ENCODE measurements at regions not wholly inside any gene's neighbourhood (a gene's known extent, or its start where the extent isn't known, plus 50 kb on each side); places are given as distances from the start of the nearest gene placed in this dataset.
A peak's percentile ranks its signal among the peaks of the same experiment; 100 is the strongest.

DNA sequence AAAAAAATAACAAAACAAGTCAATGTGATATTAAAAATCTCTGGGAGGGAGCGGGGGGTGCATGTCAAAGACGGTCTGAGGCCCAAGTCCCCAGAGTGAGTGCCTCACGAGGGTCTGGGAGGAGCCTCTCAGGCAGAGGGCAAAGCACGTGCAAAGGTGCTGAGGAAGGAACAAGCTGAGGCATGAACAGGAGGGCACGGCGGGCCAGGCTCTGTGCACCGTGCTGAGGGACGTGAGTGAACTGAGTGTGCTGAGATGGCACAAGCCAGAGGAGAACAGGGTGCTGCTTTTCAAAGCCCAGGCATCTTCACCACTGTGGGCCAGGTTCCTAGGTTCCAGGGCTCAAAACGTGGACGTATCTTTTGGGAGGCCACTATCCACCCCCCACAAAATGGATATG, 142.1 kb upstream of the PHACTR3 start:
- DNase-seq: no peak
- Histone ChIP-seq H3K9me3 (ENCODE audit: severe bottlenecking) (no peaks in the 10 kb centered on the region), H3K36me3 (no peaks in the 10 kb centered on the region), H3K27ac (no peak overlapping the region), H3K27me3 (ENCODE audit: insufficient read depth, low read depth, severe bottlenecking) (no peaks in the 10 kb centered on the region), H3K4me3 (ENCODE audit: low read depth, low read length) (no peak overlapping the region)
- TF ChIP-seq, protein P1, sequence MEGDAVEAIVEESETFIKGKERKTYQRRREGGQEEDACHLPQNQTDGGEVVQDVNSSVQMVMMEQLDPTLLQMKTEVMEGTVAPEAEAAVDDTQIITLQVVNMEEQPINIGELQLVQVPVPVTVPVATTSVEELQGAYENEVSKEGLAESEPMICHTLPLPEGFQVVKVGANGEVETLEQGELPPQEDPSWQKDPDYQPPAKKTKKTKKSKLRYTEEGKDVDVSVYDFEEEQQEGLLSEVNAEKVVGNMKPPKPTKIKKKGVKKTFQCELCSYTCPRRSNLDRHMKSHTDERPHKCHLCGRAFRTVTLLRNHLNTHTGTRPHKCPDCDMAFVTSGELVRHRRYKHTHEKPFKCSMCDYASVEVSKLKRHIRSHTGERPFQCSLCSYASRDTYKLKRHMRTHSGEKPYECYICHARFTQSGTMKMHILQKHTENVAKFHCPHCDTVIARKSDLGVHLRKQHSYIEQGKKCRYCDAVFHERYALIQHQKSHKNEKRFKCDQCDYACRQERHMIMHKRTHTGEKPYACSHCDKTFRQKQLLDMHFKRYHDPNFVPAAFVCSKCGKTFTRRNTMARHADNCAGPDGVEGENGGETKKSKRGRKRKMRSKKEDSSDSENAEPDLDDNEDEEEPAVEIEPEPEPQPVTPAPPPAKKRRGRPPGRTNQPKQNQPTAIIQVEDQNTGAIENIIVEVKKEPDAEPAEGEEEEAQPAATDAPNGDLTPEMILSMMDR (IDR thresholded peaks at IDR 0.05; ENCODE audit: low read depth, low read length): no peak

DNA sequence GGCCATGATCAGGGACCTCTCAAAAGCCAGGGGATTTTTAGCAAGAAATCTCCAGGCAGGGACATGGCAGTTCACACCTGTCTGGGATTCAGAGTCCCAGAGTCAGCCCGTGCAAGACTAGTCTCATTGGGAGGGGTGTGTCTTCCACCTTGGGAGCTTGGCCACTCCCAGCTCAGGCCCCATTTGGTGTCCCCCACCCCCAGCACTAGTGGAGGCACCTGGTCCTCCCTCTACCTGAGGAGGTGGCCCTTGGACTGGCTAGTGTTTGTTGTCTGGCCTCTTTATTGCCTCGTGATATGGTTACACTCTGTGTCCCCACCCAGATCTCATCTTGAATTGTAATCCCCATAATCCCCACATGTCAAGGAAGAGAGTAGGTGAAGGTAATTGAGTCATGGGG, 140.8 kb upstream of the PHACTR3 start:
- no peaks in the 10 kb centered on the region for H3K36me3 ChIP-seq
- peak overlapping the region; percentile 43 for H3K27ac ChIP-seq
- no peaks in the 10 kb centered on the region for H3K27me3 ChIP-seq (ENCODE audit: insufficient read depth, low read depth, severe bottlenecking)
- TF ChIP-seq, protein P1 (IDR thresholded peaks at IDR 0.05; ENCODE audit: low read depth, low read length): no peak
- DNase-seq: peak; percentile 16
- H3K4me3 ChIP-seq (ENCODE audit: low read depth, low read length): no peak overlapping the region
- H3K9me3 ChIP-seq (ENCODE audit: severe bottlenecking): no peaks in the 10 kb centered on the region

DNA sequence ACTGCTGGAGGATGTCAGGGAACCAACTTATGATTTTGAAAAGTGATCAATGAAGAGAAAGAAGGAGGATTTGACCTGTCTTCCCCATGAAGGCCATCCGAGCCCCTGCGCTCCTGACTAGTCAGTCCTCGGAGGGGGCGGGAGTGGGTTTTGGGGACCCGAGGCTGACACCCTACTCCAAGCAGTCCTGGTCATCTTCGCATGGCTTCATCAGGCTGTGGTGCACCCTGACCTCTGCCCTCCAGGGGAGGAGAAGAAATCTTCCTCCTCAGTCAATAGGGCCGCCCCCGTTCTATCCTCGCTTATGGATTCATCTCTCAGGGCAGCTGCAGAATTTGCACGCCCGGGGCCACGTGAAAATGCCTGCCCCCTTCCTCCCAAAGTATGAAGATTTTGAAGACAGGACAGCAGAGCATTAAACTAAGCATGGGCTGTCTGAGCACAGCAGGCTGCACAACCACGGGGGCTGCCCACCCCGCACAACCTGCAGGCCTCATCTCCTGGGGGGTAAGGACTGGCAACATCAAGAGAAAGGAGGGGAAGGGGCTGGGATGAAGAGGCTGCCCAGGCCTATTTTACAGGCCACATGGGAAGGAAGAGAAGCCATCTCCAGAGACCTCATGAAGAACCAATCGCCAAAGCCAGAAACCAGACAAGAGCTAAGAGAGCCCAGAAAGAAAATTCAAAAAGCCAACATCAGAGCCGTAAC, 138.1 kb upstream of the PHACTR3 start:
- H3K4me3 ChIP-seq (ENCODE audit: low read depth, low read length): no peak overlapping the region
- no peaks in the 10 kb centered on the region for H3K36me3 ChIP-seq
- DNase-seq: no peak
- H3K9me3 ChIP-seq (ENCODE audit: severe bottlenecking): no peaks in the 10 kb centered on the region
- TF ChIP-seq, protein P1 (IDR thresholded peaks at IDR 0.05; ENCODE audit: low read depth, low read length): no peak
- no peak overlapping the region for H3K27ac ChIP-seq
- H3K27me3 ChIP-seq (ENCODE audit: insufficient read depth, low read depth, severe bottlenecking): no peaks in the 10 kb centered on the region

DNA sequence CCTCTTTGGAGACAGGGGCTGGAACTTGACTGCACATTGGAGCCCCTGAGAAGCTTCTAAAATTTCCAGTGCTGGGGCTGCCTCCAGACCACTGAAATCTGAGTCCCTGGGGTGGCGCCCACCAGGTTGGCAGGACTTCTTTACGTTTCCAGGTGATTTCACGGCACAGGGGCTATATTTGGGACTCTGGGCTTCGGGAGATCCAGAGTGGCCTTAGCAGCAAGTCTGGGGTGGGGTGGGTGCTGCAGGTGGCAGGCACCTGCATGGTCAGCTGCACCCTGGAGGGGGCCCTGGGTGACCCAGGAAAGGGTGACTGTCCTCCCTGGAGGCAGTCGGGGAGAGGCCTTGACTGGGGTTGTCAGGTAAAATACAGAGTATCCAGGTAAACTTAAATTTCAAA, 135.5 kb upstream of the PHACTR3 start:
- TF ChIP-seq, protein P1 (IDR thresholded peaks at IDR 0.05; ENCODE audit: low read depth, low read length): no peak
- no peak overlapping the region for H3K27ac ChIP-seq
- H3K36me3 ChIP-seq: no peaks in the 10 kb centered on the region
- no peak overlapping the region for H3K4me3 ChIP-seq (ENCODE audit: low read depth, low read length)
- H3K27me3 ChIP-seq (ENCODE audit: insufficient read depth, low read depth, severe bottlenecking): no peaks in the 10 kb centered on the region
- no peaks in the 10 kb centered on the region for H3K9me3 ChIP-seq (ENCODE audit: severe bottlenecking)
- no peak for DNase-seq

DNA sequence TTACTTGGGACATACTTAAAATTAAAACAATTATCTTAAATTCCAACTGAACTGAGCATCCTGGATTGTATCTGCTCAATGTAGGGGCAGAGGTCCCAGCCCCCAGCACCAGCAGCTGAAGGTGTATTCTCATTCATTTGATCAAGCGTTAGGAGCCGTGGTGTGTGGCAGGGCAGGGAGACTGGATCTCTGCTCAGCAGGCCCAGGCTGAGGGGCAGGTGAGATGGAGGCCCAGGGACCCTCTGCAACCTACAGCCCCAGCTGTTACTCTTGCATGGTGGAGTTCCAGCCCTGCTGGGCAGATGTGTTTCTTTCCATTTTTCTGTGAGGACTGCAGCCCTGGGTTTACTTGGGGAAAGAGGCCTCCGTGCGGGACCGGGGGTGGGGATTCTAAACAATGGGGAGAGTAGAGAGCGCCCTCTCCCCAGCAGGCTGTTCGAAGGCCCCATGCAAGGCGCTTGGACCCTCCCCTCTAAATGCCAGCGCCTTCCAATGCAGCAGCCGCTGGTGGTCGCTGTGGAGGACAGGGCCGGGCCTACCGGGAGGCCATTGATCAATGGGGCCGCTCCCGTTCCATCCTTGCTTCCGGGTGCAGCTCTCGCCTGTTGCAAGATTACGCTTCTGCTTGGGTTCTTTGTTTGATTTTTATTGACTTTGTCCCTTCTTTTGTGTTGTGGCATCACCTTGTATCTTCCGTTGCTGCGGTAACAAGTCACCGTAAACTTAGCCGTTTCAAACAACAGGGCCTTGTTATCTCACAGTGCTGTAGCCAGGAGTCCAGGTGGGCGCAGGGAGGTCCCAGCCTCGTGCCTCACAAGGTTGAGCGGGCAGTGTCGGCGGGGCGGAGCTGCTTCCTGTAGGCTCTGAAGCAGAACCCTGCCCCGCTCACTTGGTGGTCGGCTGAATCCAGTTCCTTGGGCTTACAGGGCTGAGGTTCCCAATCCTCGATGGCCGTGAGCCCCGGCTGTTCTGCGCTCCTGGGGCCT, 134.8 kb upstream of the PHACTR3 start:
- no peak for DNase-seq
- H3K4me3 ChIP-seq (ENCODE audit: low read depth, low read length): no peak overlapping the region
- TF ChIP-seq, protein P1 (IDR thresholded peaks at IDR 0.05; ENCODE audit: low read depth, low read length): no peak
- no peak overlapping the region for H3K27ac ChIP-seq
- H3K9me3 ChIP-seq (ENCODE audit: severe bottlenecking): no peaks in the 10 kb centered on the region
- no peaks in the 10 kb centered on the region for H3K27me3 ChIP-seq (ENCODE audit: insufficient read depth, low read depth, severe bottlenecking)
- no peaks in the 10 kb centered on the region for H3K36me3 ChIP-seq
